Breast epithelium (tissue), 3 donors: ENCODE measurements at regions not wholly inside any gene's neighbourhood (a gene's known extent, or its start where the extent isn't known, plus 50 kb on each side); places are given as distances from the start of the nearest gene placed in this dataset.

Source experiments
- POLR2A ChIP-seq: fragments of 450-650 bp; IDR thresholded peaks from one replicate; pipeline ENCODE4 v1.6.1; 2016; ENCODE audit warnings: antibody characterized with exemption, mild to moderate bottlenecking, moderate library complexity
- POLR2AphosphoS5 ChIP-seq, 3 donors: sonication (generic); formaldehyde crosslinking; IDR thresholded peaks; one replicate each; pipeline ENCODE4 v1.6.1; 2017; ENCODE audit warnings: antibody characterized with exemption in 3 of 3
- TF ChIP-seq, protein P1 (sequence below), 3 donors: fragments of 450-650 bp; IDR thresholded peaks; one replicate each; pipeline ENCODE4 v1.5.1; 2016 to 2017; ENCODE audit warnings: antibody characterized with exemption in 3 of 3, mild to moderate bottlenecking in 3 of 3, moderate library complexity in 3 of 3

DNA sequence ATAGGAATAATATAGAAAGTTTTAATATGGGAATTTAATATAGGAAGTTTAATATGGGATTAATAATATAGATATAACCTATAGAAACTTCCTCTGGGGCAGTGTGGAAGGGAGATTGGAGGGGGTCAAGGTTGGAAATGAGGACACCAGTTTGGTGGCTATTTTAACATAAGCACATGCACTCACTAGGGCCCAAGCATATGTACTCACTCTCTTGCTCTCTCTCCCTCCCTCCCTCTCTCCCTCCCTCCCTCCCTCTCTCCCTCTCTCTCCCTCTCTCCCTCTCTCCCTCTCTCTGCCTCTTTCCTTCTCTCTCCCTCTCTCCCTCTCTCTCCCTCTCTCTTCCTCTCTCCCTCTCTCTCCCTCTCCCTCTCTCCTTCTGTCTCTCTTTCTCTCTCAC is 528.1 kb downstream of the NPIPA7 start:
- TF ChIP-seq POLR2A, result no peak
- TF ChIP-seq, protein P1, sequence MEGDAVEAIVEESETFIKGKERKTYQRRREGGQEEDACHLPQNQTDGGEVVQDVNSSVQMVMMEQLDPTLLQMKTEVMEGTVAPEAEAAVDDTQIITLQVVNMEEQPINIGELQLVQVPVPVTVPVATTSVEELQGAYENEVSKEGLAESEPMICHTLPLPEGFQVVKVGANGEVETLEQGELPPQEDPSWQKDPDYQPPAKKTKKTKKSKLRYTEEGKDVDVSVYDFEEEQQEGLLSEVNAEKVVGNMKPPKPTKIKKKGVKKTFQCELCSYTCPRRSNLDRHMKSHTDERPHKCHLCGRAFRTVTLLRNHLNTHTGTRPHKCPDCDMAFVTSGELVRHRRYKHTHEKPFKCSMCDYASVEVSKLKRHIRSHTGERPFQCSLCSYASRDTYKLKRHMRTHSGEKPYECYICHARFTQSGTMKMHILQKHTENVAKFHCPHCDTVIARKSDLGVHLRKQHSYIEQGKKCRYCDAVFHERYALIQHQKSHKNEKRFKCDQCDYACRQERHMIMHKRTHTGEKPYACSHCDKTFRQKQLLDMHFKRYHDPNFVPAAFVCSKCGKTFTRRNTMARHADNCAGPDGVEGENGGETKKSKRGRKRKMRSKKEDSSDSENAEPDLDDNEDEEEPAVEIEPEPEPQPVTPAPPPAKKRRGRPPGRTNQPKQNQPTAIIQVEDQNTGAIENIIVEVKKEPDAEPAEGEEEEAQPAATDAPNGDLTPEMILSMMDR (IDR thresholded peaks at IDR 0.05), result no peak
- TF ChIP-seq POLR2AphosphoS5 (IDR thresholded peaks at IDR 0.05), result no peak
